RKO (cell line): ENCODE measurements at regions not wholly inside any gene's neighbourhood (a gene's known extent, or its start where the extent isn't known, plus 50 kb on each side); places are given as distances from the start of the nearest gene placed in this dataset.
"Not testable (repeated sequence)": the region's sequence is repeated elsewhere in the genome, so short reads cannot be mapped to it uniquely, and the experiment has no call there.

ENCODE experiments used
- DNase-seq: peaks from one replicate; pipeline ENCODE4 v3.0.0-alpha.2; 2016; ENCODE audit warnings: low spot score

DNA sequence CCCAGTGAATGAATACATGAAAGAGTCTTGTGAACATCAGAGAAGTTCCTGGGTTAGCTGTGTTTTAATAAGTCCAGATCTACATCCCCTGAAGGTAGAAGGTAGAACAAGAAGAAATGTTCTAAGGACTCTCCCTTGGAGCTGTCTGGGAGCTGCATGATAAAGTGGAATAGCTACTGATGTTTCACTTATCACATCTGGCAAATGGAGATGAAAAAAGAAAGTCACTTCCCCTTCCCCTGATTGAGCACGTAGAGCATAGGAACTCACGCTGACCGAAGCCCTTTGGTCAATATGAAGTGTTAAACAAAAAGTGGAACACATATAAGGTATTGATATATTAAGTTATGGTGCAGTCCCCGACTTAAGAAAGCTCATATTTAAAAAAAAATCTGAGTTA is 53.2 kb upstream of the PARP1 start:
- DNase-seq, result no peak

DNA sequence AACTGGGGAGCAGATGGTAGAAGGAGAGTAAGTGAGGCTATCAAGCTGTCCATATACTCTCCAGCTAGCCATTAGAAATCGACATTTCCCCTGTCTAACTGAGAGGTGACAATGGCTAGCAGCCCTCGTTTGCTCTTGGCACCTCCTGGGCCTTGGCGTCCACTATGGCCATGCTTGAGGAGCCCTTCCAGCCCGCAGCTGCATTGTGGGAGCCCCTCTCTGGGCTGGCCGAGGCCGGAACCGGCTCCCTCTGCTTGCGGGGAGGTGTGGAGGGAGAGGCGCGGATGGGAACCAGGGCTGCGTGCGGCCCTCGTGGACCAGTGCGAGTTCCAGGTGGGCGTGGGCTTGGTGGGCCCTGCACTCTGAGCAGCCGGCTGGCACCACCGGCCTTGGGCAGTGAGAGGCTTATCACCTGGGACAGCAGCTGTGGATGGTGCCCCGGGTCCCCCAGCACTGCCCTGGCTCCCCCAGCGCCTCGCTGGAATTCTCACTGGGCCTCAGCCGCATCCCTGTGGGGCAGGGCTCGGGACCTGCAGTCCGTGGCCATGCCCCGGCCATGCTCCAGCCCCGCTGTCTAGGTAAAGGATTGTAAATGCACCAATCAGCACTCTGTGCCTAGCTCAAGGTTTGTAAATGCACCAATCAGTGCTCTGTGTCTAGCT is 56.2 kb upstream of the PARP1 start:
- no peak for DNase-seq

DNA sequence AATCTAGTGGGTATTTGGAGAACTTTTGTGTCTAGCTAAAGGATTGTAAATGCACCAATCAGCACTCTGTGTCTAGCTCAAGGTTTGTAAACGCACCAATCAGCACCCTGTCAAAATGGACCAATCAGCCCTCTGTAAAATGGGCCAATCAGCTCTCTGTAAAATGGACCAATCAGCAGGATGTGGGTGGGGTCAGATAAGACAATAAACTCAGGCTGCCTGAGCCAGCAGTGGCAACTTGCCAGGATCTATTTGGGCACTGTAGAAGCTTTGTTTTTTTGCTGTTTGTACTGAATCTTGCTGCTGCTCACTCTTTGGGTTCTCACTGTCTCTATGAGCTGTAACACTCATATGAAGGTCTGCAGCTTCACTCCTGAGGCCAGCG is 56.7 kb upstream of the PARP1 start:
- not testable (repeated sequence) for DNase-seq

- no peak for DNase-seq
Observed at GRCh38 chr1:226466296-226466695, 58.4 kb upstream of the PARP1 start.

GRCh38 chr1:226467443-226467842 is 59.5 kb upstream of the PARP1 start:
- DNase-seq, result no peak

GRCh38 chr1:226470921-226471866 is 63.3 kb upstream of the PARP1 start:
- DNase-seq, result no peak

GRCh38 chr1:226473325-226473724 is 65.4 kb upstream of the PARP1 start:
- no peak for DNase-seq

- no peak for DNase-seq
Observed at GRCh38 chr1:226474041-226474440, 66.1 kb upstream of the PARP1 start.

DNA sequence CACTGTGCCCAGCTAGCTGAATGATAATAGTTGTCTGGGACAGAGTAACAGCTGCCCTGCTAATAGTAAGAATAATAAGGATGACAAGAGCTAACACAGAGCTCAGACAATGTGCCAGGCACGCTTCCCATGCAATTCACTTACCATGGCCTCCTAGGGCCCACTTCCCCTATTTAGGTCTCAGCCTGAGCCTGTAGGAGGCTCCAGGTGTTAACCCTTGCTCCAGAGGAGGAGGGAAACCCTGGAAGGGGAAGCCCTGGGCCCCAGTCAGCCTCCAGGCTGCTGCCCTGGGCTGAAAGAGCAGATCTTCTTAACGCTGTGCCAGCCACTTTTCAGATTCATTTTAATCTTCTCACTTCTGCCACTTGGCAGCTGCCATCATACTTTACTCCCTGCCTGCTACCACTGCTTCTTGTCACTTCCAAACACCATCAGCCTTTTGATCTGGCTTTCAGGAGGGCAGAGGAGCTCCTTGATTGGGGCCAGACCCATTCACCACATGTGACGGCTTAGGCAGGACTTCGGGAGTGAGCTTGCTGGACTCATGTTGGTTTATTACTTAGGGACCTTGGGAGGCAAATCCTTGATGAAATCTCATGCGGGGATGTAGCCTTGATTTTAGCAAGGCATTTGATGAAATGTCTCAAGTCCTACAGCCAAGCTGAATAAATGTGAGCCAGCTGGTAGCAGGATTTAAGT is 66.7 kb upstream of the PARP1 start:
- no peak for DNase-seq

- DNase-seq, result no peak
Observed at GRCh38 chr1:226475142-226475511, 67.2 kb upstream of the PARP1 start.

DNA sequence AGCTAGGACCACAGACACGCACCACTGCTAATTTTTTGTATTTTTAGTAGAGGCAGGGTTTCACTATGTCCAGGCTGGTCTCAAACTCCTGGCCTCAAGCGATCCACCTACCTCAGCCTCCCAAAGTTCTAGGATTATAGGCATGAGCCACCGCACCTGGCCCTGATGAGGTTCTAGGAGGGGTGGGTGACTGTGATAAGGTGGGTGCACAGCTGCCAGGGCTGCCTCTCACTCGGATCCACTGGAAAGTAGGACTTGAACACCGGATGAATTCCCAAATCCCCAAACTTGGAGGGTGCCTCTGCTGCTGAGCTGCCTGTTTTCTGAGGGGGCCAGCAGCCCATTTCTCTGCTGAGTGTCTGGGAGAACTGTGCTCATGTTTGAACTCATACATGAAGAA is 68.2 kb upstream of the PARP1 start:
- DNase-seq, result no peak

GRCh38 chr1:226476648-226477319 is 68.9 kb upstream of the PARP1 start:
- peak; percentile 17 for DNase-seq

DNA sequence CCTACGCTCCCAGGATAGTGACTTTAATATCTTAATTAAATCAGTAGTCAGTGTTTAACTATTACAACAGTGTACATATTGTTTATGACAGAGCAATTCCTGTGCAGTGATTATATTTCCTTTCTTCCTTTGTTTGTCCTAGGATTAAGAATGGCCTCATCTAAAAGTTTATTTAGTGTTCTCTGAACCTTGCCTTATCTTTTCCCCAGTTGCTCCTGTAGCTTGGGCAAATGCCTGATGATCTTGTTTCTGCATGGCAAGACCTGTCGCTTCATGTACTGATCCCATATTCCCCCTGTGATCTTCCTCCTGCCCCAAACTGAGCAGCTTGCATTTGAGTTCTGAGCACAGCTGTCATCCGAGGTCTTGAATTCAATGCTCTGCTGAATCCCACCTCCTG is 69.1 kb upstream of the STUM start:
- no peak for DNase-seq

DNA sequence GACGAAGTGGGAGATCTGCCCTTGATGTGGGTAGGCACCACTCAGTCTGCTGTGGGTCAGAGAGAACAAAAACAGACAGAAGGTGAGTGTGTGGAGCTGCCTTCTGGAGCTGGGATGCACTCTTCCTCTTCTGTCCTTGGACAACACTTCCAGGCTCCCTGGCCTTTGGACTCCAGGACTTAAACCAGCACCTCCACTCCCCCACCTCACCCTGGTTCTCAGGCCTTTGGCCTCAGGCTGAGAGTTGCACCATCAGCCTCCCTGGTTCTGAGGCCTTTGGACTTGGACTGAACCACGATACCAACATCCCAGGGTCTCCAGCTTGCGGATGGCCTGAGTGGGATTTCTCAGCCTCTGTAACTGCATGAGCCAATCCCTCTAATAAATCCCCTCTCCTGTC is 68.1 kb upstream of the STUM start:
- DNase-seq, result no peak

DNA sequence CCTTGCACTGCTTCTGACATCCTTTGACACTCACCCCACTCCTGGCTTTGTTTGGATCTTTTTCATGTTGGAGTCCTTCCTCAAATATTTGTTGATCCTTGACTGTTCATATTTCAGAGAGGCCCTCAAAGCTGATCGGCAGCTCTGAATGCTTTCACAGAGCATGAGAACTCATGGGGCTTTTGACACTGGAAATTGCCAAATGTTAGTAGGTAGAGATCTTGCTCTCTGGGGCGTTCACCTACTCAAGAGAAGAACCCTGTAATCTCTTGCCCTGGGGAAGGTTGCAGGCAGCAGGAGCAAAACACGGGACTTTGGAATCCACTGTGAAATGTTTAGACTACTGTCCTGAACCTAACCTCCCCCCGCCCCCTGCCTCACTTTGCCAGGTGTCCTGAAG is 67.4 kb upstream of the STUM start:
- DNase-seq, result no peak

GRCh38 chr1:226482196-226482595 is 66.4 kb upstream of the STUM start:
- no peak for DNase-seq

DNA sequence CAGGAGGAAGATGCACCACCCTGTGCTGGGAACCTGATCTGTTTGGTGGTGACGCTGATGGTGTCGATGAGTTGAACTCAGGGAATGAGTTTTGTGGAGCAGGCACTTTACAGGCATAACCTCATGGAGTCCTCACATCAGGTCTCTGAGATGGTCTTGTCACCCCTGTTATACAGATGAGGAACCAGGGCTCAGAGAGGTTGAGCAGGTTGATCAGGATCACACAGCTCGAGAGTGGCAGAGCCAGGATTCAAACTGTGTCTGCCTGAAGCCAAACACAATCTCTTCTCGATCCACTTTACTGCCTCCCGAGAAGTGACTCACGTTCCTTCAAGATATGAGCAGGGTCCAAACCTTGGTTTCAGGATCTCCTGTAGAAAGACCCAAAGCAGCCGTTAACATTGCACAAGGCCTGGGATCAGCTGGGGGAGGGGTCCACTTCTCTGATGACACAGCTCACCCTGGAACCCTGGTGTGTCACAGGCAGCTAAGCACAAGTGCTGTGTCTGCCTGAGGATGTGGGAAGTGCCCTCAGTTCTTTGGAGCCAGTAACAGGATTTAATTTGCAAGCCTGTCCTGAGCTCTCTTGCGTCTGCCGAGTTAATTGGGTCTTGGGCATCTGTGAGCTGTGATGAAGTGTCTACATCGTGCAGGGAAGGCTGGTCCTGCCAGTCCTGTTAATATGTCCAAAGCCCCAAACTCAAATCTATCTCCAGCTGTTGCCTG is 65.4 kb upstream of the STUM start:
- DNase-seq, result no peak

GRCh38 chr1:226485192-226485591 is 63.4 kb upstream of the STUM start:
- DNase-seq, result no peak

DNA sequence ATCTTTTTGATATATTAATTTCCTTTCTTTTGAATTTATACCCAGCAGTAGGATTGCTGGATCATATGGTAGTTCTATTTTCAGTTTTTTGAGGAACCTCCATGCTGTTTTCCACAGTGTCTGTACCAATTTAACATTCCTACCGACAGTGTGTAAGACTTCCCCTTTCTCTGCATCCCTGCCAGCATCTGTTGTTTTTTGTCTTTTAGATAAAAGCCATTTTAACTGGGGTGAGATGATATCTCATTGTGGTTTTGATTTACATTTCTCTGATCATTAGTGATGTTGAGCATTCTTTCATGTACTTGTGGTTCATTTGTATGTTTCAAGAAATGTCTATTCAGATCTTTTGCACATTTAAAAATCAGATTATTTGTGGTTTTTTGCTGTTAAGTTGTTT is 62.4 kb upstream of the STUM start:
- DNase-seq, result no peak

- peak; percentile 41 for DNase-seq
Observed at GRCh38 chr1:226487921-226488320, 60.6 kb upstream of the STUM start.

- DNase-seq, result no peak
Observed at GRCh38 chr1:226489718-226490425, 58.7 kb upstream of the STUM start.
